Activated CD4-positive, alpha-beta memory T cell treated with anti-CD3 and anti-CD28 coated beads for 36 hours (primary cell): ENCODE measurements at regions not wholly inside any gene's neighbourhood (a gene's known extent, or its start where the extent isn't known, plus 50 kb on each side); places are given as distances from the start of the nearest gene placed in this dataset.
"Not testable (repeated sequence)": the region's sequence is repeated elsewhere in the genome, so short reads cannot be mapped to it uniquely, and the experiment has no call there.

Experiments
- CTCF ChIA-PET: fragments of 350-600 bp; sonication (Branson Sonifier 250); formaldehyde crosslinking; loops from one replicate; lab custom pipeline; 2021; ENCODE audit warnings: antibody characterized with exemption, inconsistent platforms; lab: Charles Lee
- POLR2A ChIA-PET: fragments of 350-600 bp; sonication (Branson Sonifier 250); formaldehyde crosslinking; loops from one replicate; lab custom pipeline; 2021; ENCODE audit warnings: antibody characterized with exemption; lab: Charles Lee
- DNase-seq: peaks from one replicate; pipeline ENCODE4 v3.0.0-alpha.2; 2020
- H3K27ac Mint-ChIP-seq: one replicate; pipeline ENCODE4 v1.8.0; 2021; ENCODE audit warnings: mixed read lengths
- H3K27me3 Mint-ChIP-seq: one replicate; pipeline ENCODE4 v1.8.0; 2021; ENCODE audit warnings: mixed read lengths
- H3K36me3 Mint-ChIP-seq: one replicate; pipeline ENCODE4 v1.8.0; 2021; ENCODE audit warnings: mixed read lengths
- H3K4me1 Mint-ChIP-seq: one replicate; pipeline ENCODE4 v1.8.0; 2021; ENCODE audit warnings: low read depth, mixed read lengths
- H3K4me3 Mint-ChIP-seq: one replicate; pipeline ENCODE4 v1.8.0; 2021; ENCODE audit warnings: mild to moderate bottlenecking, mixed read lengths
- H3K9me3 Mint-ChIP-seq: one replicate; pipeline ENCODE4 v1.8.0; 2021; ENCODE audit warnings: mixed read lengths
- intact Hi-C: fragments of 100-400 bp; cut with micrococcal nuclease; formaldehyde crosslinking; loops from one replicate; pipeline ENCODE4 v1.15.1; 2023

- H3K27ac Mint-ChIP-seq: no peak overlapping the region
- H3K36me3 Mint-ChIP-seq: peaks cover 6% of the 10 kb centered on the region
- no peak overlapping the region for H3K4me3 Mint-ChIP-seq
- peaks cover 9% of the 10 kb centered on the region for H3K4me1 Mint-ChIP-seq
- ChIA-PET CTCF (interaction anchor here (0.6 kb wide), 1 partner anchor 712 kb away, joined by 3 read pairs; no protein-coding TSS in a partner anchor), POLR2A (no interaction called here)
- H3K9me3 Mint-ChIP-seq: peaks cover 9% of the 10 kb centered on the region
- DNase-seq: no peak
- intact Hi-C loops: no loop called here
- peaks cover 3% of the 10 kb centered on the region for H3K27me3 Mint-ChIP-seq
These were observed 980.9 kb downstream of the GATA3 start for GRCh38 chr10:9035355-9035754.

- H3K27me3 Mint-ChIP-seq: peaks cover 3% of the 10 kb centered on the region
- H3K4me1 Mint-ChIP-seq: peaks cover 8% of the 10 kb centered on the region
- H3K36me3 Mint-ChIP-seq: peaks cover 6% of the 10 kb centered on the region
- intact Hi-C loops: no loop called here
- ChIA-PET CTCF (no interaction called here), POLR2A (no interaction called here)
- no peak for DNase-seq
- peaks cover 9% of the 10 kb centered on the region for H3K9me3 Mint-ChIP-seq
- H3K4me3 Mint-ChIP-seq: no peak overlapping the region
- no peak overlapping the region for H3K27ac Mint-ChIP-seq
These were observed 982.3 kb downstream of the GATA3 start for GRCh38 chr10:9036711-9037204.

GRCh38 chr10:9038146-9038714 is 983.7 kb downstream of the GATA3 start:
- peaks cover 4% of the 10 kb centered on the region for H3K4me1 Mint-ChIP-seq
- POLR2A ChIA-PET: no interaction called here
- DNase-seq: no peak
- H3K9me3 Mint-ChIP-seq: peaks cover 9% of the 10 kb centered on the region
- H3K36me3 Mint-ChIP-seq: peaks cover 6% of the 10 kb centered on the region
- CTCF ChIA-PET: no interaction called here
- no peak overlapping the region for H3K4me3 Mint-ChIP-seq
- intact Hi-C loops: no loop called here
- H3K27ac Mint-ChIP-seq: no peak overlapping the region
- peaks cover 3% of the 10 kb centered on the region for H3K27me3 Mint-ChIP-seq

GRCh38 chr10:9043466-9043865 is 989.0 kb downstream of the GATA3 start:
- H3K9me3 Mint-ChIP-seq: peaks cover 14% of the 10 kb centered on the region
- H3K4me1 Mint-ChIP-seq: no peaks in the 10 kb centered on the region
- POLR2A ChIA-PET: no interaction called here
- CTCF ChIA-PET: no interaction called here
- H3K4me3 Mint-ChIP-seq: no peak overlapping the region
- no peak overlapping the region for H3K27ac Mint-ChIP-seq
- H3K36me3 Mint-ChIP-seq: peaks cover 8% of the 10 kb centered on the region
- peaks cover 3% of the 10 kb centered on the region for H3K27me3 Mint-ChIP-seq
- intact Hi-C loops: no loop called here
- DNase-seq: no peak

- intact Hi-C loops: no loop called here
- H3K36me3 Mint-ChIP-seq: peaks cover 8% of the 10 kb centered on the region
- ChIA-PET POLR2A (no interaction called here), CTCF (no interaction called here)
- peaks cover 16% of the 10 kb centered on the region for H3K9me3 Mint-ChIP-seq
- H3K27ac Mint-ChIP-seq: no peak overlapping the region
- no peak for DNase-seq
- H3K27me3 Mint-ChIP-seq: peaks cover 3% of the 10 kb centered on the region
- H3K4me1 Mint-ChIP-seq: peaks cover under 1% of the 10 kb centered on the region
- H3K4me3 Mint-ChIP-seq: no peak overlapping the region
These were observed 990.8 kb downstream of the GATA3 start for GRCh38 chr10:9045311-9045710.

GRCh38 chr10:9051328-9051974 is 997.0 kb downstream of the GATA3 start:
- Mint-ChIP-seq H3K4me3 (no peak overlapping the region), H3K27ac (no peak overlapping the region), H3K27me3 (peaks cover 1% of the 10 kb centered on the region), H3K36me3 (peaks cover 7% of the 10 kb centered on the region), H3K9me3 (peaks cover 12% of the 10 kb centered on the region), H3K4me1 (peaks cover 21% of the 10 kb centered on the region)
- intact Hi-C loops: no loop called here
- POLR2A ChIA-PET: no interaction called here
- DNase-seq: no peak
- CTCF ChIA-PET: no interaction called here

- H3K36me3 Mint-ChIP-seq: peaks cover 14% of the 10 kb centered on the region
- H3K9me3 Mint-ChIP-seq: peaks cover 19% of the 10 kb centered on the region
- H3K4me1 Mint-ChIP-seq: peaks cover 23% of the 10 kb centered on the region
- H3K27me3 Mint-ChIP-seq: peaks cover 4% of the 10 kb centered on the region
- no peak for DNase-seq
- H3K27ac Mint-ChIP-seq: no peak overlapping the region
- ChIA-PET CTCF (no interaction called here), POLR2A (no interaction called here)
- intact Hi-C loops: no loop called here
- H3K4me3 Mint-ChIP-seq: no peak overlapping the region
These were observed 998.3 kb downstream of the GATA3 start for GRCh38 chr10:9052767-9053166.

- intact Hi-C loops: no loop called here
- peaks cover 16% of the 10 kb centered on the region for H3K9me3 Mint-ChIP-seq
- H3K36me3 Mint-ChIP-seq: peaks cover 14% of the 10 kb centered on the region
- peaks cover 5% of the 10 kb centered on the region for H3K27me3 Mint-ChIP-seq
- H3K4me1 Mint-ChIP-seq: peaks cover 27% of the 10 kb centered on the region
- no peak for DNase-seq
- CTCF ChIA-PET: no interaction called here
- POLR2A ChIA-PET: no interaction called here
- no peak overlapping the region for H3K4me3 Mint-ChIP-seq
- H3K27ac Mint-ChIP-seq: no peak overlapping the region
These were observed 1002.0 kb downstream of the GATA3 start for GRCh38 chr10:9056521-9056920.

- H3K27me3 Mint-ChIP-seq, H3K27ac Mint-ChIP-seq, H3K4me3 Mint-ChIP-seq, intact Hi-C loops, CTCF ChIA-PET, POLR2A ChIA-PET, DNase-seq: not testable (repeated sequence)
- H3K36me3 Mint-ChIP-seq: peaks cover 14% of the 10 kb centered on the region
- peaks cover 23% of the 10 kb centered on the region for H3K4me1 Mint-ChIP-seq
- peaks cover 16% of the 10 kb centered on the region for H3K9me3 Mint-ChIP-seq
These were observed 1002.8 kb downstream of the GATA3 start for GRCh38 chr10:9057293-9057692.

GRCh38 chr10:9060314-9060713 is 1005.8 kb downstream of the GATA3 start:
- Mint-ChIP-seq H3K4me1 (peaks cover 14% of the 10 kb centered on the region), H3K27ac (no peak overlapping the region), H3K27me3 (peaks cover 5% of the 10 kb centered on the region), H3K9me3 (peaks cover 13% of the 10 kb centered on the region), H3K36me3 (peaks cover 10% of the 10 kb centered on the region), H3K4me3 (no peak overlapping the region)
- no peak for DNase-seq
- CTCF ChIA-PET: interaction anchor here (1.2 kb wide), 1 partner anchor 148 kb away, joined by 3 read pairs; no protein-coding TSS in a partner anchor
- intact Hi-C loops: no loop called here
- POLR2A ChIA-PET: no interaction called here

- Mint-ChIP-seq H3K27me3 (peaks cover 5% of the 10 kb centered on the region), H3K9me3 (peaks cover 4% of the 10 kb centered on the region), H3K4me1 (peaks cover 14% of the 10 kb centered on the region), H3K4me3 (no peak overlapping the region), H3K36me3 (peaks cover 4% of the 10 kb centered on the region), H3K27ac (no peak overlapping the region)
- ChIA-PET POLR2A (no interaction called here), CTCF (no interaction called here)
- intact Hi-C loops: no loop called here
- DNase-seq: no peak
These were observed 1007.4 kb downstream of the GATA3 start for GRCh38 chr10:9061871-9062270.

GRCh38 chr10:9066152-9066551 is 1011.7 kb downstream of the GATA3 start:
- H3K27ac Mint-ChIP-seq: no peak overlapping the region
- POLR2A ChIA-PET: no interaction called here
- H3K4me1 Mint-ChIP-seq: peaks cover 17% of the 10 kb centered on the region
- DNase-seq: no peak
- peaks cover 6% of the 10 kb centered on the region for H3K9me3 Mint-ChIP-seq
- CTCF ChIA-PET: no interaction called here
- intact Hi-C loops: no loop called here
- no peaks in the 10 kb centered on the region for H3K36me3 Mint-ChIP-seq
- no peak overlapping the region for H3K4me3 Mint-ChIP-seq
- H3K27me3 Mint-ChIP-seq: no peaks in the 10 kb centered on the region

- Mint-ChIP-seq H3K27ac (no peak overlapping the region), H3K4me1 (peaks cover 17% of the 10 kb centered on the region), H3K27me3 (no peaks in the 10 kb centered on the region), H3K4me3 (no peak overlapping the region), H3K9me3 (peaks cover 6% of the 10 kb centered on the region), H3K36me3 (no peaks in the 10 kb centered on the region)
- POLR2A ChIA-PET: no interaction called here
- no peak for DNase-seq
- CTCF ChIA-PET: no interaction called here
- intact Hi-C loops: no loop called here
These were observed 1013.5 kb downstream of the GATA3 start for GRCh38 chr10:9068003-9068402.
